GM19438 (cell line): ENCODE measurements at regions not wholly inside any gene's neighbourhood (a gene's known extent, or its start where the extent isn't known, plus 50 kb on each side); places are given as distances from the start of the nearest gene placed in this dataset.
"Not testable (repeated sequence)": the region's sequence is repeated elsewhere in the genome, so short reads cannot be mapped to it uniquely, and the experiment has no call there.

Experiments
- ATAC-seq: cut with Tn5 transposase; IDR thresholded peaks from one replicate; pipeline ENCODE4 v1.9.1; 2021; ENCODE audit warnings: low read depth; ENCODE audit not compliant: unreplicated experiment

GRCh38 chrX:41031256-41031967 lies 53.8 kb upstream of the USP9X start:
- ATAC-seq: no peak

- no peak for ATAC-seq
These were observed 51.9 kb upstream of the USP9X start for GRCh38 chrX:41033299-41033698.

GRCh38 chrX:41034902-41035301 lies 50.3 kb upstream of the USP9X start:
- ATAC-seq: not testable (repeated sequence)
